HG03571 (cell line): ENCODE measurements at regions not wholly inside any gene's neighbourhood (a gene's known extent, or its start where the extent isn't known, plus 50 kb on each side); places are given as distances from the start of the nearest gene placed in this dataset.
"Not testable (repeated sequence)": the region's sequence is repeated elsewhere in the genome, so short reads cannot be mapped to it uniquely, and the experiment has no call there.

ENCODE experiments used
- ATAC-seq: cut with Tn5 transposase; IDR thresholded peaks from one replicate; pipeline ENCODE4 v1.9.1; 2021; ENCODE audit not compliant: unreplicated experiment

- no peak for ATAC-seq
These were observed 254.6 kb upstream of the CYLC2 start for GRCh38 chr9:102740578-102740977.

GRCh38 chr9:102728946-102729345 lies 266.2 kb upstream of the CYLC2 start:
- no peak for ATAC-seq

GRCh38 chr9:102714184-102714583 lies 280.9 kb upstream of the CYLC2 start:
- ATAC-seq = no peak

GRCh38 chr9:102712910-102713309 lies 282.2 kb upstream of the CYLC2 start:
- not testable (repeated sequence) for ATAC-seq

GRCh38 chr9:102700936-102701335 lies 294.2 kb upstream of the CYLC2 start:
- no peak for ATAC-seq

- no peak for ATAC-seq
These were observed 325.9 kb upstream of the CYLC2 start for GRCh38 chr9:102669220-102669619.

- ATAC-seq = no peak
These were observed 342.7 kb upstream of the CYLC2 start for GRCh38 chr9:102652471-102652870.

GRCh38 chr9:102650896-102651295 lies 344.2 kb upstream of the CYLC2 start:
- ATAC-seq = no peak

GRCh38 chr9:102642651-102643050 lies 352.5 kb upstream of the CYLC2 start:
- no peak for ATAC-seq

GRCh38 chr9:102631559-102631958 lies 363.6 kb upstream of the CYLC2 start:
- ATAC-seq = no peak

GRCh38 chr9:102609461-102609860 lies 385.7 kb upstream of the CYLC2 start:
- no peak for ATAC-seq

GRCh38 chr9:102603198-102604195 lies 391.6 kb upstream of the CYLC2 start:
- not testable (repeated sequence) for ATAC-seq

GRCh38 chr9:102594241-102594640 lies 400.9 kb upstream of the CYLC2 start:
- ATAC-seq = no peak

- no peak for ATAC-seq
These were observed 407.9 kb upstream of the CYLC2 start for GRCh38 chr9:102587281-102587680.

- ATAC-seq = no peak
These were observed 425.7 kb upstream of the CYLC2 start for GRCh38 chr9:102569436-102569835.

GRCh38 chr9:102551346-102551745 lies 443.8 kb upstream of the CYLC2 start:
- ATAC-seq = no peak

GRCh38 chr9:102550886-102551285 lies 444.2 kb upstream of the CYLC2 start:
- no peak for ATAC-seq

GRCh38 chr9:102550266-102550665 lies 444.9 kb upstream of the CYLC2 start:
- no peak for ATAC-seq

GRCh38 chr9:102534031-102534430 lies 461.1 kb upstream of the CYLC2 start:
- ATAC-seq = no peak

GRCh38 chr9:102521097-102521755 lies 473.9 kb upstream of the CYLC2 start:
- no peak for ATAC-seq

GRCh38 chr9:102519423-102519822 lies 475.7 kb upstream of the CYLC2 start:
- no peak for ATAC-seq

- no peak for ATAC-seq
These were observed 476.8 kb upstream of the CYLC2 start for GRCh38 chr9:102518324-102518723.
